HFF-Myc (cell line): ENCODE measurements at regions not wholly inside any gene's neighbourhood (a gene's known extent, or its start where the extent isn't known, plus 50 kb on each side); places are given as distances from the start of the nearest gene placed in this dataset.
"Not testable (repeated sequence)": the region's sequence is repeated elsewhere in the genome, so short reads cannot be mapped to it uniquely, and the experiment has no call there.

ENCODE experiments used
- DNase-seq: peaks from one replicate; pipeline ENCODE4 v3.0.0-alpha.2; 2011; ENCODE audit warnings: low read depth; ENCODE audit errors: extremely low read depth
- H3K4me3 ChIP-seq: replicated peaks from 2 replicates; pipeline ENCODE4 v1.5.1; 2011; ENCODE audit warnings: low read depth, mild to moderate bottlenecking, control low read depth, low read length
- TF ChIP-seq, protein P1 (sequence below): IDR thresholded peaks from 2 replicates; pipeline ENCODE4 v1.5.1; 2012; ENCODE audit warnings: mild to moderate bottlenecking, low read depth, low read length, control low read depth; ENCODE audit errors: missing control alignments

- no peak overlapping the region for H3K4me3 ChIP-seq
- TF ChIP-seq, protein P1, sequence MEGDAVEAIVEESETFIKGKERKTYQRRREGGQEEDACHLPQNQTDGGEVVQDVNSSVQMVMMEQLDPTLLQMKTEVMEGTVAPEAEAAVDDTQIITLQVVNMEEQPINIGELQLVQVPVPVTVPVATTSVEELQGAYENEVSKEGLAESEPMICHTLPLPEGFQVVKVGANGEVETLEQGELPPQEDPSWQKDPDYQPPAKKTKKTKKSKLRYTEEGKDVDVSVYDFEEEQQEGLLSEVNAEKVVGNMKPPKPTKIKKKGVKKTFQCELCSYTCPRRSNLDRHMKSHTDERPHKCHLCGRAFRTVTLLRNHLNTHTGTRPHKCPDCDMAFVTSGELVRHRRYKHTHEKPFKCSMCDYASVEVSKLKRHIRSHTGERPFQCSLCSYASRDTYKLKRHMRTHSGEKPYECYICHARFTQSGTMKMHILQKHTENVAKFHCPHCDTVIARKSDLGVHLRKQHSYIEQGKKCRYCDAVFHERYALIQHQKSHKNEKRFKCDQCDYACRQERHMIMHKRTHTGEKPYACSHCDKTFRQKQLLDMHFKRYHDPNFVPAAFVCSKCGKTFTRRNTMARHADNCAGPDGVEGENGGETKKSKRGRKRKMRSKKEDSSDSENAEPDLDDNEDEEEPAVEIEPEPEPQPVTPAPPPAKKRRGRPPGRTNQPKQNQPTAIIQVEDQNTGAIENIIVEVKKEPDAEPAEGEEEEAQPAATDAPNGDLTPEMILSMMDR, result no peak
- no peak for DNase-seq
These were observed 524.9 kb upstream of the TMEFF2 start for GRCh38 chr2:192719629-192720028.

DNA sequence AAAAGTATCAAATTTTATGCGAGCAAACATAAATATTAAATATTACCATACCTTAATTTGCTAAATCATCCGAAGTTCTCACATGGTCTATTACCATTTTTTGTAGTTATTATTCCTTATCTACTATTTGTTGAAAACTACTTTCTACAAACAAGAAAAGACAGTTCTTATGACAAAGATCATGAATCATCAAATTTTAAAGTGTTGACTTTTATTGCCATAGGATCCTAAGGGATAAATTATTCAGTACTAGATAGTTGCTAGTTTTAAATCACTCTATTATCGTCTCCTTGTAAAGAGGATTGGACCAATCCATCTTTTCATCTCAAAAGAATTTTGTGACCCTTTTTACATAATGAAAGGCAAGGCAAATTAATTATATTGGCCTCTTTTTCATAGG, 523.6 kb upstream of the TMEFF2 start:
- no peak overlapping the region for H3K4me3 ChIP-seq
- TF ChIP-seq, protein P1, result no peak
- DNase-seq, result no peak

DNA sequence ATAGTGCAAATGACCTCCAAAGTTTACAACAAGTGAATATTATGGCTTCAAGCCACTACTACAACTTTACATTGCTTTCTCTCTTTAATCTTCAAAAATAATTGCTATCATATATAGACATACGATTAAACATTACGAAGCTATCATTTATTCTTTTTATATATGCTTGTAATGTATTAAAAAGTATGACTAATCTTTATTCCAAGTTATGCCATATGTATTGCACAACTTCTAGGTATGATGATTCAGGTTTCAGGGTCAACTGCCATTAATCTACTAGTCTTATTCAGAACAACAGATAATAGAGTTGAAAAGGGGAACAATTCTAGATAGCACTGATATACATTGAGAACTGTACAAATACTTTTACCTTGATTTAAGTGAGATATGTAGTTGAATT, 506.2 kb upstream of the TMEFF2 start:
- no peak overlapping the region for H3K4me3 ChIP-seq
- TF ChIP-seq, protein P1, result no peak
- no peak for DNase-seq

- DNase-seq, result no peak
- H3K4me3 ChIP-seq, result no peak overlapping the region
- TF ChIP-seq, protein P1, result no peak
These were observed 503.1 kb upstream of the TMEFF2 start for GRCh38 chr2:192697880-192698279.

DNA sequence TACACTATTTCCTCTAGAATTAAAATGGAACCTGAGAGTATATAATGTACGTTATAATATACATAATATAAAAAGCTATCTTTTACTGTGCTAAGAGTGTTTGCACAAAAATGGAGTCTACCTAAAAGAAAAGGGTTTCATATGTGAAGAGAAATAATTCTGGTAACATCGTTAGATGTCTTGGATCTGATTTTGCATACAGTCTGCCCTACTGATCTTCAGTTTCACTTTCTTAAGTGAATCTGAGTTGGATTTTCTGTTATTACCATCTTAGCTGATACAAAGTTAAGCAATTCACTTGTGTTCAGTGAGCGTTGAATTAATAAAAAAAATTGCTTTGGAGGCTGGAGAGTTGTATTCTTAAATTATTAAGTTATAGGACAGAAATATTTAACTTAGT, 502.1 kb upstream of the TMEFF2 start:
- no peak for DNase-seq
- no peak overlapping the region for H3K4me3 ChIP-seq

DNA sequence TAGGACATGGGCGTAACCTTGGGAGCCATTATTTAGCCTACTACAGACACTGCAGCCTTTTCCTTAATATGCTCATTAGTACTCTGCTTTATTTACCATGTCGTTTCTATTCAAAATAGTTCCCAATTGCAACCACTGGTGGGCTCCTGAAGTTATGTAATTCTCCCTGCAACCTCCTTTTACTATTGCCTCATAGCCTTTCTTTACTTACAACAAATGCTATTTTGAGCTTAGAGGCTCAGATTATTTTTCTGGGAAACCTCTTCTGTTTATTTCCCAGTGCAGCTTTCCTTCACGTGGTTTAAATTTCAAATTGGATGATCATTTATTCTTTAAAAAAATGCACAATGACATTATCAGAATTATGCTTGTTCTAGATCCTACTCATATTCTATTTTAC, 492.3 kb upstream of the TMEFF2 start:
- DNase-seq, result no peak

More for the DNA sequence above, 502.1 kb upstream of the TMEFF2 start:
- TF ChIP-seq, protein P1, result no peak

DNA sequence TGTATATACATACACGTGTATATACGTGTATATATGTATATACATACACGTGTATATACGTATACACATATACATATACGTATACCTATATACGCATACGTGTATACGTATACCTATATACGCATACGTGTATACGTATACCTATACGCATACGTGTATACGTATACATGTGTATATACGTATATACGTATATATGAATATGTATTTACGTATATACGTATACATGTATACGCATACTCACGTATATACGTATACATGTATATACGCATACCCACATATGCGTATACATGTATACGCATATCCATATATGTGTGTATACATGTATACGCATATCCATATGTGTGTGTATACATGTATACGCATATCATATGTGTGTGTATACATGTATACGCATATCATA, 487.8 kb upstream of the TMEFF2 start:
- DNase-seq, H3K4me3 ChIP-seq: not testable (repeated sequence)

More for the DNA sequence above, 492.3 kb upstream of the TMEFF2 start:
- H3K4me3 ChIP-seq, result no peak overlapping the region
- TF ChIP-seq, protein P1, result no peak
